NT2/D1 (cell line): ENCODE measurements at regions not wholly inside any gene's neighbourhood (a gene's known extent, or its start where the extent isn't known, plus 50 kb on each side); places are given as distances from the start of the nearest gene placed in this dataset.

Experiments used
- DNase-seq: peaks from one replicate; pipeline ENCODE4 v3.0.0-alpha.2; 2011; ENCODE audit warnings: low read depth, low spot score
- H3K27me3 ChIP-seq: 2 replicates; pipeline ENCODE4 v1.6.0; 2011; ENCODE audit warnings: mild to moderate bottlenecking; ENCODE audit not compliant: insufficient read length, insufficient read depth
- H3K36me3 ChIP-seq: 2 replicates; pipeline ENCODE4 v1.6.1; 2011; ENCODE audit warnings: mild to moderate bottlenecking, low read length, mixed read lengths; ENCODE audit not compliant: insufficient read depth, insufficient read length
- H3K4me1 ChIP-seq: 2 replicates; pipeline ENCODE4 v1.5.1; 2011; ENCODE audit not compliant: insufficient read depth, insufficient read length
- H3K4me3 ChIP-seq: 2 replicates; pipeline ENCODE4 v1.5.1; 2011; ENCODE audit warnings: low read depth; ENCODE audit not compliant: insufficient read length
- H3K9ac ChIP-seq: 2 replicates; pipeline ENCODE4 v1.6.0; 2011; ENCODE audit warnings: low read depth; ENCODE audit not compliant: insufficient read length
- H3K9me3 ChIP-seq: 2 replicates; pipeline ENCODE4 v1.5.1; 2011; ENCODE audit warnings: mild to moderate bottlenecking, low read length; ENCODE audit not compliant: insufficient read depth
- SUZ12 ChIP-seq: IDR thresholded peaks from 2 replicates; pipeline ENCODE4 v1.6.1; 2011; ENCODE audit not compliant: insufficient read length, insufficient read depth; ENCODE audit errors: extremely low read depth
- YY1 ChIP-seq: IDR thresholded peaks from 2 replicates; pipeline ENCODE4 v1.6.1; 2011; ENCODE audit not compliant: insufficient read length, insufficient read depth
- ZNF274 ChIP-seq: IDR thresholded peaks from 2 replicates; pipeline ENCODE4 v1.6.1; 2011; ENCODE audit warnings: mild to moderate bottlenecking, low read depth, low read length

- TF ChIP-seq YY1: no peak
- TF ChIP-seq SUZ12: no peak
- TF ChIP-seq ZNF274: no peak
- H3K4me3 ChIP-seq: no peak overlapping the region
- H3K36me3 ChIP-seq: no peaks in the 10 kb centered on the region
- H3K9ac ChIP-seq: no peak overlapping the region
- H3K9me3 ChIP-seq: peaks cover 7% of the 10 kb centered on the region; the same call in 1 of the 2 replicates
- H3K27me3 ChIP-seq: no peaks in the 10 kb centered on the region
- no peaks in the 10 kb centered on the region for H3K4me1 ChIP-seq
- no peak for DNase-seq
Observed at GRCh38 chr12:116398193-116398592, 120.7 kb upstream of the MED13L start.

- H3K4me1 ChIP-seq: no peaks in the 10 kb centered on the region
- peaks cover 7% of the 10 kb centered on the region; the same call in 1 of the 2 replicates for H3K9me3 ChIP-seq
- H3K36me3 ChIP-seq: no peaks in the 10 kb centered on the region
- H3K9ac ChIP-seq: no peak overlapping the region
- H3K27me3 ChIP-seq: no peaks in the 10 kb centered on the region
- TF ChIP-seq SUZ12 (no peak), ZNF274 (no peak), YY1 (no peak)
- DNase-seq: no peak
- H3K4me3 ChIP-seq: no peak overlapping the region
Observed at GRCh38 chr12:116399055-116399454, 121.6 kb upstream of the MED13L start.

- no peaks in the 10 kb centered on the region for H3K4me1 ChIP-seq
- no peaks in the 10 kb centered on the region for H3K27me3 ChIP-seq
- H3K9ac ChIP-seq: no peak overlapping the region
- no peaks in the 10 kb centered on the region for H3K36me3 ChIP-seq
- H3K4me3 ChIP-seq: no peak overlapping the region
- H3K9me3 ChIP-seq: peaks cover 7% of the 10 kb centered on the region; the same call in 1 of the 2 replicates
- TF ChIP-seq YY1: no peak
- no peak for TF ChIP-seq SUZ12
- TF ChIP-seq ZNF274: no peak
- no peak for DNase-seq
Observed at GRCh38 chr12:116400636-116401372, 123.3 kb upstream of the MED13L start.

GRCh38 chr12:116401565-116401964 is 124.1 kb upstream of the MED13L start:
- Histone ChIP-seq H3K4me1 (no peaks in the 10 kb centered on the region), H3K4me3 (no peak overlapping the region), H3K27me3 (no peaks in the 10 kb centered on the region), H3K9me3 (peaks cover 7% of the 10 kb centered on the region; the same call in 1 of the 2 replicates), H3K9ac (no peak overlapping the region), H3K36me3 (no peaks in the 10 kb centered on the region)
- DNase-seq: no peak
- TF ChIP-seq YY1: no peak
- no peak for TF ChIP-seq ZNF274
- no peak for TF ChIP-seq SUZ12

GRCh38 chr12:116402163-116402939 is 124.9 kb upstream of the MED13L start:
- no peaks in the 10 kb centered on the region for H3K36me3 ChIP-seq
- no peak for TF ChIP-seq YY1
- TF ChIP-seq SUZ12: no peak
- TF ChIP-seq ZNF274: no peak

GRCh38 chr12:116403546-116403945 is 126.1 kb upstream of the MED13L start:
- Histone ChIP-seq H3K9me3 (peaks cover 7% of the 10 kb centered on the region; the same call in 1 of the 2 replicates), H3K4me3 (no peak overlapping the region), H3K36me3 (no peaks in the 10 kb centered on the region), H3K4me1 (no peaks in the 10 kb centered on the region), H3K27me3 (no peaks in the 10 kb centered on the region), H3K9ac (no peak overlapping the region)
- TF ChIP-seq YY1: no peak
- TF ChIP-seq SUZ12: no peak
- no peak for TF ChIP-seq ZNF274
- no peak for DNase-seq

More at GRCh38 chr12:116402163-116402939, 124.9 kb upstream of the MED13L start:
- Histone ChIP-seq H3K4me3 (no peak overlapping the region), H3K9me3 (peaks cover 7% of the 10 kb centered on the region; the same call in 1 of the 2 replicates), H3K4me1 (no peaks in the 10 kb centered on the region), H3K9ac (no peak overlapping the region), H3K27me3 (no peaks in the 10 kb centered on the region)
- no peak for DNase-seq

- no peak for DNase-seq
- Histone ChIP-seq H3K9ac (no peak overlapping the region), H3K9me3 (peaks cover 7% of the 10 kb centered on the region; the same call in 1 of the 2 replicates), H3K4me3 (no peak overlapping the region), H3K36me3 (no peaks in the 10 kb centered on the region), H3K4me1 (no peaks in the 10 kb centered on the region), H3K27me3 (no peaks in the 10 kb centered on the region)
- no peak for TF ChIP-seq ZNF274
- no peak for TF ChIP-seq SUZ12
- no peak for TF ChIP-seq YY1
Observed at GRCh38 chr12:116404247-116404646, 126.8 kb upstream of the MED13L start.
